CD1c-positive myeloid dendritic cell (primary cell): ENCODE measurements at regions not wholly inside any gene's neighbourhood (a gene's known extent, or its start where the extent isn't known, plus 50 kb on each side); places are given as distances from the start of the nearest gene placed in this dataset.

Experiments
- DNase-seq: peaks from one replicate; pipeline ENCODE4 v3.0.0-alpha.2; 2016; ENCODE audit errors: extremely low spot score

DNA sequence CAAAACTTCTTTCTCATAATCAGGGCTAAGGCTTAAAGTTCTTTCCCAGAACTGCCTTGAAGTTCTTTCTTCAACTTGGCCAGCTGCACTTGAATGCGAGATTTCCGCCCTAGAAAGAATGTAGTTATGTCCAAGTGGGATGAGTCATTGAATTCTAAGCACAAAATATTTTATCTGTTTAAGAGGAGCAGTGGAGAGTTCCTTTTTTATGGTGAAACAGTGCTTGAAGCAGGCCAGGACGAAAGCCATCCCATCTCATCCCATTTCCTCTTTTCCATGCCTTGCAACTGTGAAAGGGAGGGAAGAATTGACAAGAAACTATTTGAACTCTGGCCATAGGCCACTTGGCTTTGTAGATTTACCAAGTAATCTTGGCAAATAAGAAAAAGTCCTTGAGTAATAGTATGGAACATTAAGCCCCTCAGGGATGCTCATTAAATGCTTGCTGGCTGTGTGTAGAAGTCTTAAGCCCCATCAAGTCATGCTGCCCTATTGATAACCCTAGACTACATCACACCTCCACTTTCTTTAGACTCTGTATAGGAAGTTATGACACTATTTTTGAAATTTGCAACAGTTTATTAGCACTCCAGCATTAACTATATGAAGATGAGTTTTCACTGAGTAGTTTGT, 174.5 kb downstream of the KCTD12 start:
- DNase-seq, result peak; percentile 73

DNA sequence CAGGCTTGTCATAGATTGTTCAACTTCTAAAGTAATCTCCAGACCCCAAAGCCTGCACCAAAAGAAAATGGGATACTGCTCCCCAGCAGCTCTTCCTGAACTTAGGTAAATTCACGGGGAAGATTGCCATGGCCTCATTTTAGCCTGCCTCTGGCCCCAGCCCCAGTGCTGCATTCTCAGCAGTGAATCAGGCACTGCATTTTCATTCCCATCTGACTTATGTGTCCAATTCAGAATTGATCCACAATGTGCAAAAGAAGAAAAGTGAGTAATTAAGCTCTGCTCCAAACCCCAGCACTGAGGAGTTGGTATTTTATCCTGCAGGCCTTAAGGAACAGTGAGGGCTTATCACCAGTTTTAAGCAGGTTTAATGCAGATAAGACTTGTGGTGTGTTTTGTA, 176.4 kb downstream of the KCTD12 start:
- DNase-seq, result no peak

DNA sequence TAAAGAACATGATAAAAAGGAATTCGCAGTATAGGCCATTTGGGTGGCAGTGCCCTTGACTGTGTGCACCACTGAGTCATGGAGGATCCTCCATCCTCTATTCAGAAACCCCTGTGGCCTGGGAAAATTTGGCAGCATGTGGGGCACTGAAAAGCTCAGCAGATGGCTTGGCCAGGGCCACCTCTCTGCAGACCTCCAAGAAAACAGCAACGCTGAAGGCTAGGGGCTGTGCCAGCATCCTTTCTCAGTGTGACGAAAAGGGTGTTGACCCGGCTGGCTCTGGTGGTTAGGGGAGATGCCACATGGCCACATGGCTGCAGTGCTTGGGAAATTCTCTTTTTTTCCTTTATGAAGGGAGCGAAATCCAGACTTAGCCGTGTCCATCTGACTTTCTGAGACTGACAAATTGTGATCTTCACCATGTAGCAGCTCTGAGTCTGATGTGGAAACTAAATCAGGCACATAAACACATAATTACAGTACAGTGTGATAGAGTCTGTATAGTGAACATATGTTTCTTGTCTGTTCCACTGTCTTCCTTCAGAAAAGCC, 178.0 kb downstream of the KCTD12 start:
- DNase-seq, result no peak

DNA sequence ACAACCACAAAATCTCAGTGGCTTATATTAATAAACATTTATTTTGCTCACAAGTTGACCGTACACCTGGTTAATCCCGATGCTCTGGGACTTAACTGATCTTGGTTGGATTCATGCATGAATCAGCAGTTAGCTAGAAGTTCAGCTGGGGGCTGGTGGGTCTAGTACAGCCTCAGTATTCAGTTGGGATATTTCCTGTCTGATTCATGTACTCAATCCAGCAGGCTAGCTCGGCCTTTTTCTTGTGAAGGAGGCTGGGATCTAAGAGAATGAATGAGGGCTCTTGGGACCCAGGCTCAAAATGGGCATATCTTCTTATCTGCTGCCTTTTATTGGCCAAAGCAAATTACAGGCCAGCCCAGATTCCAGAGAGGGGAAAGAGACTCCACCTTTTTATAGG, 178.8 kb downstream of the KCTD12 start:
- no peak for DNase-seq

DNA sequence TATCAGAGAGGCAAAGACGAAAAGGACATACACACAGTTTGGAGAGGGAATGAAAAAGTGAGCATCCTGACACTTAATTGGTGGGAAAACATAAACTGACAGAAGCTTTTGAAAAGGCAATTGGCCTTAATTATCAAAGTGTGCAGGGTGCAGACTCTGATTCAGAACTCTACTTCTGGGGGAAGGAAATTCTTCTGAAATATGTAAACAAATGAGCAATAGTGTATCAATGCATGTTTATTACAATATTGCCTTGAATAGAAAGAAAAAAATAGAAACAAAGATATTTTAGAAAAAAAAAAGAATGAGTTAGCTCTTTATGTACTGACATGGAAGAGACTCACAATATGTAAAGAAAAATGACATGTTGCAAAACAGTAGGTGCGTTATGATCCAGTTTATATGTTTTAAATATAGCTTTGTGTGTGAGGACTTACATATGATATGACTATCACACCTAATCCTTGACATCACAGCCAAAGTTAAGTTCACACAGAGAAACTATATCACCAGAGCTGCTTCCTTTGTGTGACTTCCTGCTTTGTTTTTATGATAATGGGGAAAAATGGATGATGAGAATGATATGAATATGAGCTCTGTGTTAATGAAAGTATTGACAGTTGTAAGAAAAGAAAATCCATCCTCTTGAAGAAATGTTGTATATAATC, 182.4 kb downstream of the KCTD12 start:
- DNase-seq, result no peak

DNA sequence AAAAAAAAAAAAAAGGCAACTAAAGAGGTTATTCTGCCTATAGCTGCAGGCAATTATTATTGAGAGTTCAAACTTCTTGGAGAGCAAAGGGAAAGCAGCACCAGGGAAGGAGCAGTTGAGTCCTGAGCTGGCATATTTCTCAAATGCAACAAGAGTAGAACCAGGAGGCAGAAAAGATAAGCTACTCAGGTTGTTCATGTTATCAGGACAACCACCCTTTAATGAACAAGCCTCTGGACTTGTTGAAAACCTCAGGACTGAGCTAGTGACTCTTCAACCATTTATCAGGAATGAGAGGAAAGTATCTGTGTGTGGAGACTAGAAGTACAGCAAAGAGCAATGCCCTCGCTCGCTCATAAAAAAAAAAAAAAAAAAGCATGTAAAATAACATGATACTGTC, 183.0 kb downstream of the KCTD12 start:
- DNase-seq, result no peak

DNA sequence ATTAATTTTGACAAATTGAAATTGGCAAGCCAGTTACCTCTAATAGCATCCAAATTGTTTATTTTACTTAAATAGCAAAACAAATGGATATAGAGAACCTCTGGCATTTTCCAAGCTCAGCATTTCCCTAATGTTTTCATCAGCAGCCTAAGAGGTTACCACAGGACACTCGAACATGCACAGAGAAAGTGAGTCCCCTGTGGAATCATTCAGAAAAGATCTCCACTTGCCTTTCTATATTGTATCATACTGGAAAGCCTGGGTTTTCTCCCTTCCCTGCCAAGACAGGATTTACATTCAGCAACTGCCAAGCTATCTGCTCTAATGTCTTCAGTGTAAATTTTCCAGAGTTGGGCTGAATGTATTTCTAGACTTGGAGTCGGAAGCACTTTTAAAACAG, 188.9 kb downstream of the KCTD12 start:
- no peak for DNase-seq

DNA sequence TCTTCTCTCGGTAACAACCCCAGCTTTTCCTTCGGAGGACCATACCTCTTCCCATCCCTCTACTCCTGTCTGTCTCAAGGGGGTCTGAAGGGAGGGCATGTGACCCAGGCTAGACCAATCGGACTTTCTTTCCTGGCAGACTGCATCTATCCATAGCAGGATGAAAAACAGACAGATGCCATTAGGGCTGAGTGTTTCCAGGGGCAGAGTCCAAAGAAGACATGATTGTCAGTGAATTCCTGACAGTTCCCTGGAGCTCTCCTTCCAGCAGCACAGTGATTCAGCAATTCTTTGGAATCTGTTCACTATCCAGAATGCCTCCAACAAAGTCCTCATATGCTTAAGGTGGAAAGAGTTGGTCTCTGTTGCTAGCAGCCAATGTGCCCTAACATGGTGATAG, 189.8 kb downstream of the KCTD12 start:
- DNase-seq, result no peak

DNA sequence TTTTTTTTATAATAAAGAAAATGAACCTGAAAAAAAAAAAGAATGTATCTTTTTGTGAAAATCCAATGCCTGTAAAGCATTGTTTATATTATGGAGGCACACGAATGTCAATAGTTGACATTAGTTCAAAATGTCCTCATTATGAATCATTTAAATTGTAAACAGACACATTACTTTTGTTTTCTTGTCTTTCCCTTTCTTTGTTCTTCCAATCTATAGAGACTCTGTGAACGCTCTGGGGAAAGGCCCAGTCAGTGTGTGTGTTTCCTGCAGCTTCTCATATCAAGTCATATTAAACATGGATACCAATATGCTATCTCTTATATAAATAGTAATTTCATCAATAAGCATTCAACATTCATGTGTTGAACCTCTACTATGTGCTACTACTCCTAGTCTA, 193.1 kb downstream of the KCTD12 start:
- DNase-seq, result no peak

DNA sequence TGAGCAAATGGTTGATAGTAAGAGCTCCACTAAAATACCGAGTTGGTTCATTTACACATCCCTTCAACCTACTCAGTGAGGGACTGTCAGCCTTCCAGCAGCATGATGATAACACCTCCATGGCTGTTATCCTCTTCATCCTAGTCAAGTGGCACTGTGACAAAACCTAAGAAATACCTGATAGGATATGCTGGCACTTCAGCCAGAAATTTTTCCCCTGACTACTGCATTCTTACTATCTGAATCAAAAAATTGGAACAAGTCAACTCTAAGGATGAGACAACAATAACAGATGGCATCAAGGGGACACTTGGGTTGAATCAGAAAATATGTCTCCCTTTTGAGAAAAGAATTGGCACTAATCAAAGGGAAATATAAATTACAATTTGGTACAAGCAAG, 193.9 kb downstream of the KCTD12 start:
- DNase-seq, result no peak

DNA sequence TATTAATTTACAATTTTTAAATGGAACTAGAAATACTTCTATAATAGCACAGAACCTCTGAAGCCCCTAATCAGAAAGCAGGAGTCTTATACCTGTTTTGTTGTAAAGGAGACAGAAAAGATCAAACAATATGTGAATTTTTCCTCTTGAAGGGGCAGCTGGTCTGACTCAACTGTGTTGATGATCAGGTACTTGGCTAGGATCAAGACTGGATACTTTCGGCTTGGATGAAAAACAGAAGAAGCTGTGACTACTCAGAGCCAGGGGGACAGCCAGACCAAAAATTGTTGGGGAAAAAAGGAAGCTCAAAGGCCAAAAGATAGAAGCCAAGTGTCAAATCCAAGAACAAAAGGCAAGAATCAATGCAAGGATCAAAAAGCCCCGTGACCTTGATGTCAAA, 195.6 kb downstream of the KCTD12 start:
- no peak for DNase-seq

DNA sequence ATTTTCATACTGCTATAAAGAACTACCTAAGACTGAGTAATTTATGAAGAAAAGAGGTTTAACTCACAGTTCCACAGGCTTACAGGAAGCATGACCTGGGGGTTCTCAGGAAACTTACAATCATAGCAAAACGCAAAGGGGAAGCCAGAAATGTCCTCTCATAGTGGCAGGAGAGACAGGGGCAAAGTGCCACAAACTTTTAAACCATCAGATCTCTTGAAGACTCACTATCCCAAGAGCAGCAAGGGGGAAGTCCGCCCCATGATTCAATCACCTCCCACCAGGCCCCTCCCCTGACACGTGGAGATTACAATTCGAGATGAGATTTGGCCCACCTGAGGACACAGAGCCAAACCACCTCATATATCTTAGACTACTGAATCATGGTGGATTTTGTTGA, 198.7 kb downstream of the KCTD12 start:
- DNase-seq, result peak; percentile 66

DNA sequence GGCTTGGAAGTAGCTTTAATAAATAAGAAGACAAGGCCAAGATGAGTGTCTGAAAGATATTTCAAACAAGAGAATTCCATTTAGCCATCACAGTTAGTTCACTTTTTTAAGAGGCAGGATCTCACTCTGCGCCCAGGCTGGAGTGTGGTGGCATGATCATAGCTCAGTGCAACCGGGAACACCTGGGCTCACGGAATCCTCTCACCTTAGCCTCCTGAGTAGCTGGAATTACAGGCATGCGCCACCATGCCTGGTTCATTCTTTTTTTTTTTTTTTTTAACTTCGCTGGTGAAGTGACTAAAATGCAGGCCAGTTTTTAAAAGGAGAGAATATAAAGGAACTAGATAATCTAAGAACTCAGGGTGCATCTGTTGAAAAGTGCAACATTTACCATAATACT, 200.3 kb downstream of the KCTD12 start:
- no peak for DNase-seq

DNA sequence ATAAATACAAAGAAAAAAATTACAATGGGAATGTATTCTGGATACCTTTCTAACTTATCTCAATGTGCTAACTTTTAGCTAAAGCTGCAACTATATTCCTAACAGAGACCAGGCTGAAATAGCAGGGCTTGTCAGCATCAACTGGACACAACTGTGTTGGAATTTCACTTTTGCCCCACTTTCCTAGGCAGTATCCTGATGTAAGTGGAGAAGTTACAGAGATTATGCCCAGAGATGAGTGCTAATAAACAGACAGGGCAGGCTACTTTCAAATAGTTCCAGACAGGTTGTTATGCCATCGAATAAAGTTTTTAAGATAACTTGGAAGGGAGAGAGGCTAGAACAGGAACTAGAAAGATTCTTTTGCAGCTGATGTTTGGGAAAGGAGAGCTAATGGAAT, 201.9 kb downstream of the KCTD12 start:
- no peak for DNase-seq

DNA sequence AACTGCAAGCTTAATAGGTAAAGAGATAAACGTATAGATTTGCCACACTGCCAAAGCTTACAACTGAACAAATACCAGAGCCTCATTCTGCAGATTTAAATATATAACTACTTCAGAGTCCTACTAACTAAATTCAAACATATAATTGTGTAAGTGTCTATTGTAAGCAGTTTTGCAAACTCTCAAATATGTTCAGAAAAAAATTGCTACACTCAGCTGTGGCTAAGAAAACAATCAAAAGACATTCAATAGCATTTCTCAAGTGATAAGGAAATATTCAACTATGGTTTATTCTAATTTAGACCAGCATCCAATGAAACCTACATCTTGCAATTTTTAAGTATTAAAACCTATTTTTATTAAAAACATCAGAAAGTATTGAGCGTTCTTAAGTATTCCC, 202.4 kb downstream of the KCTD12 start:
- no peak for DNase-seq

DNA sequence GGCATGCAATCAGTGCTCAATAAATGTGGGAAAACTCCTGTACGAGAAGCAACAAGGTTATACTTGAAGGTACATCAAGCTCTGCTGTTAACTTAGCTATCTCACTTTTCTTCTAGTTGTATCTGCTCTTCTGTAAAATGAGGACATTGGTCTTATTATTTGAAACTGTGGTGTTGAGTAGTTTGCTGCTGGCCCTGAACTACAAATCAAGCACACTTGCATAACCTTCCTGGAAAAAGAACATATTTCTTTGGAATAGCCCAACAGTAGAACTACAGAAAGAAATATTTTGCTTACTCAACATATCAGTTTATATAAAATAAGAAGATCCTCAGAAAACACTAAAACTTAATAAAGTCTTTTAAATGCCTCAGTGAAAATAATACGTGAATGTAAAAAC, 203.0 kb downstream of the KCTD12 start:
- DNase-seq, result no peak

DNA sequence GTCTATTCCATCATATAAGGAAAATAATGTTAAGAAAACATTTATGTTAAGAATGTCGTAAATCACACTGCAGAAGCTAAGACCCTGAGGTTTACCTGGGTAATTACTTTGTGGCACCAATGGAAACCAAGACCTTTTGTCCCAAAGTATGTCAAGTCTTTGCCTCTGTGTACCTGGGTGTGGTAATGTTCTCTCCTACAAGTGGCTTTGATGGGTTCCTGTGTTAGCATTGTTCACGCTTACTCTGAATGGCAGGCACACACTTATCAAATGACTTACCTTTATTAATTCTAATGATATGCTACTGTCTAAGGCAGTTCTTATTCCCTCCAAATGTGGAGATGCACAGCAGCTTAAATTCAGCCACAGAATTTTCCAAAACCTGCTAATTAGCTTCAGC, 206.1 kb downstream of the KCTD12 start:
- no peak for DNase-seq

DNA sequence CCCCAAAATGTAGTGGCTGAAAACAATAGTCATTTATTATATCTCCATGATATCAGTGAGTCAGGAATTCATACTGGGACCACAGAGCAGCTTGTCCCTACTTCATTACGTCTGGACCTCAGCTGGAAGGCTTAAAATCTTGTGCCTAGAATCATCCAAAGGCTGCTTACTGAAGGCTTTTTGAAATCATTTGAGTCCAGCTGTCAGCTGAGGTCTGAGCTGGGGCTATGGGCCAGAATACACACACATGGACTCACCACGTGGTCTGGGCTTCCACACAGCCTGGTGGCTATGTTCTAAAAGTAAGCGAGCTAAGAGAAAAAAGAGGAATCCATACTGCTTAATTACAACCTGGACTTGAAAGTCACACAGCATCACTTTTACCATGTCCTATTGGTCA, 209.2 kb downstream of the KCTD12 start:
- DNase-seq, result no peak

DNA sequence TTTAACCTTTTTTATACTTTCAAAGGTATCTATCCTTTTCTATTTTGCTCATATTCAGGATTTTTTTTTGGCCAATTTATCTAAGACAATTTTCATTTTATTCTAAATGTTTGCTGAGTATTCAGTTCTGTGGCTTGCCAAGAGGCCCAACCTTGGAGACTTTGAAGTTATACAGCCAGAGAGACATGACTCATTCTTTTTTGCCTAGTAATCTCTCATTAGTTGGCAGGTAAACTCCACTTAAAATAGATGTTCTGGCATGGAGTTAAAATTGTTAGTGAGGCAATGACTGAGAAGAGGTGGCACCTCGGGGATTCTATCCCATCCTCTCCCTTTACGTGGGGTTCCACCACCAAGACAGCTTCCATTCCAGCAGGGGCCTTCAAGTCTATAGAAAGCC, 213.8 kb downstream of the KCTD12 start:
- DNase-seq, result no peak

DNA sequence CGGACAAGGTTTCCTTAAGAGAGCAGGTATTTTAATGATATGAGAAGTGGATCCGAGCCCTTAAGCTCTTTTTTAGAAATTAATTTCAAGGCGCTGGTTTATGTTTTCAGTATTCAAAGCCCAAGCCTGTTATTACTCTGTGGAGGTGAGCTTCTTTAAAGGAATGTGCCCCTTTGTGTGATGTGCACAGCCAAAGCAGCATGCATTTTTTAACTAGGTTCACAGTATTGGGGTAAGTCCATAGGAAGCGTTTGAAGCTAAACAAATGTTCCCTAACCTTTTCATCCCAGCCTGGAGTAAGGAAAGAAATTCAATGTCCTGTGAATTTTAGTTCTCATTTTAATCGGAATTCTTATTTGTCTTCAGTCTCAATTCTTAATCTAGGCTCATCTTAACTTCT, 217.5 kb downstream of the KCTD12 start:
- no peak for DNase-seq

DNA sequence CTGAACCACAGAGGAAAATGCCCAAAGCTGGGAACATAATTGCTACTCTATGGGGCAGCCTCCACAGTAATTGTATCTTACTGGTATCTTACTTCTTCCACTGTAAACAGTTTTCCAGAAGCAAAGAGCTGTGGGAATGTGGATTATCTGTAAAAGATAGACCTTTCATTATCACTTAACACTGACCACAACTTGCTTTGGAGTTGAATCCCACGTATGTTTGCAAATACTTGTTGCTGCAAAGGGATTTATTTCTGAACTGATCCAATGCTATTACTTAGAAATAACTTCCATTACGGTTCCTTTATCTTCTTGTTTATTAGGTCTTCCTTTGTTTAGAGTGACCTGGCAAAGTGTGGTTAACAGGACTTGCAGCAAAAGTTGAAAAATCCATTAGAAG, 218.1 kb downstream of the KCTD12 start:
- DNase-seq, result no peak

DNA sequence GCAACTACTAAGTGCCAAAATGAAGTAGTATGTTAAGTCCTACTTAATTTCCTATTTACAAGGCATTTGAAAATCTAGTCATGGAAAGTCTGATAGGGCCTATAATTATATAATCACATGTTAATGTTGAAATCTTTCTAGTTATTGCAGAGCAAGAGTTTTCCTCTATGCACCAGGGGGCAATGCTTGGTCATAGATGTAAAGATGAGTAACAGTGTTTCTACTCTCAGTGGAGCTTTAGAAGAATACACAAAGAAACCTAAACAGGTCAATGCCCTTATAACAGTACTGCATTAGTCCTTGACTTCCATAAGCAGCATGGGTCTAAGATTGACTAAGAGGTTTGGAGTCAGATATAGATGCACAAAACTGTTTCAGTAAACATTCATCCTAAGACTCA, 218.7 kb downstream of the KCTD12 start:
- peak; percentile 33 for DNase-seq

DNA sequence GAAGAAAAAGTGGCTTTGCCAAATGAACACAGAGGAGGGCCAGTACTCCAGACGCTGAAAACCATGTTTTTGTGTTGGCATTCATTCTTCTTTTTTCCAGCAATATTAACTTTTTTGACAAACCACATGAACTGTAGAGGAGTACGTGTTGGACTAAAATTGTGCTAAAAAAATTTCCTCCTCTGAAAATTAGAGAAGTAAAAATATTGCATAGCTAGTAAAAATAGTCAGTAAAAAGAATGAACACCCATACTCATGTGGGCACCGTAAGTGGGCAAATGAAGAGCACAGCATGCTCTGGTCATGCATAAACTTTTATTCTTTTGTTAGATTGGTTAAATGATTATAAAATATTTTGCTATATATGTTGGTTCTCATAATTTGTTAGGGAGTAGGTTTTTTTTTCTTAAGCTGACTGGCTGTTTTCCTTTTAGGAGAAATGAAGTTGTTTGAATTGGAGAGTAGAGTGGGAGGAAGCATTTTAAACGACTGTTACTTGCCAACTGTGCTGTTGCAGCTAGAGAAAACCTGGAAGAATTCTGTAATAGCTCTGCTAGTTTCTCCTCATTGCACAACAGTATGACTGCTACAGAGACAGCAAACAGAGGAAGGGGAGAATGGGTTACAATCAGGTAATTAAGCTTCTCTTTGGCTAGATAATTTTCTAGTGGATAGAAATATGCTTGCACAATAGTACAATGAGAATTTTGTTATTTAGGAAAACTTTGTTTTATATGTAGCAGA, 222.4 kb downstream of the KCTD12 start:
- DNase-seq, result peak; percentile 38
